ENCODE measurements at regions not wholly inside any gene's neighbourhood (a gene's known extent, or its start where the extent isn't known, plus 50 kb on each side); places are given as distances from the start of the nearest gene placed in this dataset.

GRCh38 chr6:93992976-93993375 lies 573.6 kb upstream of the EPHA7 start:
- H3K4me3 Mint-ChIP-seq: no peak overlapping the region
- no peak for ATAC-seq
- H3K4me1 Mint-ChIP-seq: no peaks in the 10 kb centered on the region
- no peaks in the 10 kb centered on the region for H3K36me3 Mint-ChIP-seq
- peaks cover 16% of the 10 kb centered on the region for H3K9me3 Mint-ChIP-seq
- no peak for DNase-seq (ENCODE audit: low spot score in 2 of 2)
- H3K27ac Mint-ChIP-seq: no peak overlapping the region

DNA sequence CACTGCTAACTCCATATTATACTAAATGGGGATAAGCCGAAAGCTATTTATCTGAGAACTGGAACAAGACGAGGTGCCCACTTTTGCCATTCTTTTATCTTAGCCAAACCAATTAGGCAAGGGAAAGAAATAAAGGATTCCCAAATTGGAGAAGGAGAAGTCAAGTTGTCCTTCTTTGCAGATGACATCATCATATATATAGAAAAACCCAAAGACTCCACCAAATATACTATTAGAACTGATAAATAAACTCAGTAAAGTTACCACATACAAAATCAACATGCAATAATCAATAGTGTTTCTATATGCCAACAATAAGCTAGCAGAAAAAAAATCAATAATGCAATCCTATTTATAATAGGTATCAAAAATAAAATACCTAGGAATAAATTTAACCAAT lies 570.3 kb upstream of the EPHA7 start:
- no peak for ATAC-seq
- Mint-ChIP-seq H3K9me3 (peaks cover 19% of the 10 kb centered on the region), H3K36me3 (no peaks in the 10 kb centered on the region)

DNA sequence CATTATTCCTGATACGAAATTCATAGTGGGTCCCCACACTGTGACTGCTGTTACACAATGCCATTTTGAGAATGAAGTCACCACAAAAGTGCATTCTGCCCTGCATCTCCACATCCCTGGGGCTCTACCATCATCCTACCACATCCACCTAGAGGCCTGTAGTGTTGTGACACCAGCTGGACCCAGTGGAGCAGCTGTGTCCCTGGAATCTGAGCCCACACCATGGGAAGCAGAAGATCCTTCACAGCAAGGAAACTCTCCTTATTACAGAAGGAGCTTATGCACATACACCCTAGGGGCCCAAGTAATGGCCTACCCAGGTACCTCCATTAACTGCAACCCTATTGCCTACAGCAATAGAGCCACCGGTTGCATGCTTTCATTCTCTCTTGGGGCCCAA lies 566.6 kb upstream of the EPHA7 start:
- Mint-ChIP-seq H3K36me3 (no peaks in the 10 kb centered on the region), H3K27ac (no peak overlapping the region), H3K4me1 (no peaks in the 10 kb centered on the region), H3K9me3 (peaks cover 17% of the 10 kb centered on the region), H3K4me3 (no peak overlapping the region)
- ATAC-seq (no peak), DNase-seq (ENCODE audit: low spot score in 2 of 2) (no peak)

More for the DNA sequence above, 570.3 kb upstream of the EPHA7 start:
- no peak overlapping the region for H3K27ac Mint-ChIP-seq
- DNase-seq (ENCODE audit: low spot score in 2 of 2): no peak
- no peaks in the 10 kb centered on the region for H3K4me1 Mint-ChIP-seq
- no peak overlapping the region for H3K4me3 Mint-ChIP-seq

DNA sequence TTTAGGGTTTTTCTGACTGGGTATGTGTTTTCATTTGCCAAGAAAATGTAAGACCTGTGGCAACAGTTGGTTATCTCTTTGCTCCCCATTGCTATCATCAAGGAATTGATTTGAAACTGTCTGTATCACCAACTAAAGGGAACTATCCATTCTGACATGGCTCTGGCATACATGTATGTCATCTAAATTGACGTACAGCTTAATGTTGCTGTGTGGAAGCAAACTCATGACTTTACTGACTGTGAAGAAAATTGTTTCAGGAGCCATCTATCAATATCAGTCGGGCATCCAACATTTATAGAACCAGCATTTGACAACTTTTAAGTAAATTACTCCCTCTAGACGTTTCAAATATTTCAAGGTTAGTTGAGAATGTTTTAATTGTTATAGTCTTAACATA lies 555.8 kb upstream of the EPHA7 start:
- DNase-seq (ENCODE audit: low spot score in 2 of 2): no peak
- H3K4me1 Mint-ChIP-seq: no peaks in the 10 kb centered on the region
- no peak overlapping the region for H3K27ac Mint-ChIP-seq
- ATAC-seq: no peak
- no peak overlapping the region for H3K4me3 Mint-ChIP-seq
- no peaks in the 10 kb centered on the region for H3K36me3 Mint-ChIP-seq
- peaks cover 18% of the 10 kb centered on the region for H3K9me3 Mint-ChIP-seq

- no peak overlapping the region for H3K27ac Mint-ChIP-seq
- no peak overlapping the region for H3K4me3 Mint-ChIP-seq
- DNase-seq (ENCODE audit: low spot score in 2 of 2): no peak
- no peaks in the 10 kb centered on the region for H3K36me3 Mint-ChIP-seq
- no peaks in the 10 kb centered on the region for H3K4me1 Mint-ChIP-seq
- ATAC-seq: no peak
- H3K9me3 Mint-ChIP-seq: peaks cover 21% of the 10 kb centered on the region
These were observed 555.0 kb upstream of the EPHA7 start for GRCh38 chr6:93974332-93974731.

- H3K27ac Mint-ChIP-seq: no peak overlapping the region
These were observed 553.4 kb upstream of the EPHA7 start for GRCh38 chr6:93972791-93973190.

DNA sequence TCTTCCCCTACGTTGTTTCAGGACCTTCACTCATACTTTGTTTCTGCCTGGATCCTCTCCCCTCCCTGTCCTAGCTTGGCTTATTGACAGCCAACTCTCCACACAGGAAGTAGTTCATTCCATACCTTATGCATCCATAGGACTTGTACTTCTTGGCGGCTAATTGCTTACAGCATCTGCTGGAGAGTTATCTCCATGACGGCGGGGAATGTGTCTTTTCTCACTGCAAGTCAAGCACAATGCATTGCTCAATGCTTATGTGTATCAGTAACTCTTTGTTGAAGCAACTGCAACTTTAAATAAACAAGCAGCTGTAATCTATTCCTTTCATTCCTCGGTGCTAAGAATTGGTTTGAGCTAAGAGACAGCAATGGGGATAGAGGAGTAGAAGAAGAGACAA lies 551.3 kb upstream of the EPHA7 start:
- Mint-ChIP-seq H3K4me1 (no peaks in the 10 kb centered on the region), H3K9me3 (peaks cover 24% of the 10 kb centered on the region), H3K27ac (no peak overlapping the region), H3K36me3 (no peaks in the 10 kb centered on the region), H3K4me3 (no peak overlapping the region)
- ATAC-seq: no peak
- no peak for DNase-seq (ENCODE audit: low spot score in 2 of 2)

More at GRCh38 chr6:93972791-93973190, 553.4 kb upstream of the EPHA7 start:
- no peak for DNase-seq (ENCODE audit: low spot score in 2 of 2)
- Mint-ChIP-seq H3K36me3 (no peaks in the 10 kb centered on the region), H3K9me3 (peaks cover 25% of the 10 kb centered on the region), H3K4me3 (no peak overlapping the region), H3K4me1 (no peaks in the 10 kb centered on the region)
- no peak for ATAC-seq

DNA sequence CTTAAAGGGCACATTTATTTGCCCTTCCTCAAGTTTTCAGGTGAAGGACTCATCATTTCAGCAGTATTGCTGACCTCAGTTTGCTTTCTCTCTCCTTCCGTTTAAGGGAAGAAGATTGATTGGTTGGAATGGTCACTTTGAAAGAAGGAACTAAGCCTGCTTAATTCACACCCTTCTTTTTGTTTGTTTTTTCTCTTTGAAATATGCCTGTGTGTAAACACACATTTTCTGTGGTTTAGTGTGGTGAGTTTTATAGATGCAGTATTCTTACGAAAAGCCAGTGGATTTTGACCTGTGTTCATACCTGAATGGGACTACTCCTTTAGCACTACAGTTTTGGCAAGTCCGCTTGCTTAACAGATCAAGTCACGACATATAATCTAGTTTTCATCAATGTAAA lies 548.8 kb upstream of the EPHA7 start:
- Mint-ChIP-seq H3K36me3 (no peaks in the 10 kb centered on the region), H3K4me3 (no peak overlapping the region), H3K4me1 (no peaks in the 10 kb centered on the region), H3K27ac (no peak overlapping the region), H3K9me3 (peaks cover 21% of the 10 kb centered on the region)
- no peak for DNase-seq (ENCODE audit: low spot score in 2 of 2)
- ATAC-seq: no peak

- Mint-ChIP-seq H3K4me1 (no peaks in the 10 kb centered on the region), H3K9me3 (peaks cover 17% of the 10 kb centered on the region), H3K4me3 (no peak overlapping the region), H3K27ac (no peak overlapping the region), H3K36me3 (no peaks in the 10 kb centered on the region)
- no peak for ATAC-seq
- DNase-seq (ENCODE audit: low spot score in 2 of 2): no peak
These were observed 545.6 kb upstream of the EPHA7 start for GRCh38 chr6:93964926-93965325.

DNA sequence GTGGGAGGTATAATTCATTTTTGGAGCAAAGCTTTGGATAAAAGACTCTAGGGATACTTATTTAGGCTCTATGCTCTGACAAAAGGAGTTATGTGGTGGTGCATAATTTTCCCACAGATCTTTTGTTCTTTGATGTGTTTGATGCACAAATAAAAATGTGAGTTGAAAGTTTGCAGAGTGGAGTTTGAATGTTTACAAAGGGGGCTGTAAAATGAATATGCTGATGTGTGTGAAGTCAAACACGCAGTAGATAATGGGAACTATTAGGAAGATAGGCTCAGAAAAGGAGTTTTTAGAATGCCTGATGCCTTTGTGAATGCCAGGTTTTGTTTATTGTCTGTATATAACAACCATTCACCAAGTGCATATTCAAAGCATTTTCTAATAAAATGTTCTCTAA lies 545.0 kb upstream of the EPHA7 start:
- Mint-ChIP-seq H3K27ac (no peak overlapping the region), H3K4me3 (no peak overlapping the region), H3K4me1 (no peaks in the 10 kb centered on the region), H3K36me3 (no peaks in the 10 kb centered on the region), H3K9me3 (peaks cover 17% of the 10 kb centered on the region)
- ATAC-seq (no peak), DNase-seq (ENCODE audit: low spot score in 2 of 2) (no peak)

GRCh38 chr6:93962566-93962965 lies 543.2 kb upstream of the EPHA7 start:
- no peaks in the 10 kb centered on the region for H3K4me1 Mint-ChIP-seq

GRCh38 chr6:93954584-93954983 lies 535.2 kb upstream of the EPHA7 start:
- Mint-ChIP-seq H3K4me3 (no peak overlapping the region), H3K36me3 (no peaks in the 10 kb centered on the region), H3K27ac (no peak overlapping the region), H3K9me3 (peaks cover 8% of the 10 kb centered on the region), H3K4me1 (no peaks in the 10 kb centered on the region)
- DNase-seq (ENCODE audit: low spot score in 2 of 2) (no peak), ATAC-seq (no peak)

More at GRCh38 chr6:93962566-93962965, 543.2 kb upstream of the EPHA7 start:
- Mint-ChIP-seq H3K9me3 (peaks cover 9% of the 10 kb centered on the region), H3K36me3 (no peaks in the 10 kb centered on the region), H3K27ac (no peak overlapping the region), H3K4me3 (no peak overlapping the region)
- DNase-seq (ENCODE audit: low spot score in 2 of 2): no peak
- no peak for ATAC-seq

DNA sequence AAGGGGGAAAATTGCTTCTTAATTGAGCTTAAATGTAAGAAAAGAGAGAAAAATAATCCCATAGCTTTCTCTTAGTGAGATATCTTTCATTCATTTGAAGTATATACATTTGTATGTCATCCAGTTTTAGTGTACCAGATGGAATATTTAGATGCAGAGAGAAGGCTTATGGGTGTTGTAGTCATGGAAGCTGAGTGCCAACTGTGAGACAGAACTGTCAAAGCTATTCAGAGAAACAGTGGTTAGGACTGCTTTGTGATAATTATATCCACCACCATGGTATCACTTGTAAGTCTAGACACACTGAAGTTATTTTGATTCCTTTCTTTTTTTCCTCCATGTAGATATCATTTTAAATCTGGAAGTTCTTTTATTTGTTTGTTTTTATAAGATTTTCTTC lies 524.3 kb upstream of the EPHA7 start:
- H3K36me3 Mint-ChIP-seq: no peaks in the 10 kb centered on the region
- ATAC-seq (no peak), DNase-seq (ENCODE audit: low spot score in 2 of 2) (no peak)
- H3K9me3 Mint-ChIP-seq: peaks cover 29% of the 10 kb centered on the region
- H3K27ac Mint-ChIP-seq: no peak overlapping the region
- H3K4me3 Mint-ChIP-seq: no peak overlapping the region
- no peaks in the 10 kb centered on the region for H3K4me1 Mint-ChIP-seq

DNA sequence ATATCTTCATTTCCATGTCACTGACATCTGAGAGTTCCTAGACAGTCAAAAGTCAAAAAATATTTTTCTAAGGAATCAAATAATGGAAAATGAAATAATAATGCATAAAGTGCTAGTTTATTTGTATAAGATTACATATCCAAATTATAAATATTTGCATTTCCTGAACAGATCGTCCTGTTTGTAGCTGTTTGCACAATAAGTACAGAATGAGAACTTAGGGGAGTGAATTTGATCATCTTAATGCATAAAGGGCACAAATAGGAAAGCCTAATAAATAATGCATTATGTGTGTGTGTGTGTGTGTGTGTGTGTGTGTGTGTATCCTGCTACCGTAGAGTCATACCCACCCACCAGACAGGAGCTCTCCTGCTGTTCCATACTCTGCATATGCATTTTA lies 521.0 kb upstream of the EPHA7 start:
- ATAC-seq (no peak), DNase-seq (ENCODE audit: low spot score in 2 of 2) (no peak)
- H3K4me3 Mint-ChIP-seq: no peak overlapping the region
- no peaks in the 10 kb centered on the region for H3K4me1 Mint-ChIP-seq
- H3K27ac Mint-ChIP-seq: no peak overlapping the region
- H3K9me3 Mint-ChIP-seq: peaks cover 23% of the 10 kb centered on the region
- no peaks in the 10 kb centered on the region for H3K36me3 Mint-ChIP-seq

DNA sequence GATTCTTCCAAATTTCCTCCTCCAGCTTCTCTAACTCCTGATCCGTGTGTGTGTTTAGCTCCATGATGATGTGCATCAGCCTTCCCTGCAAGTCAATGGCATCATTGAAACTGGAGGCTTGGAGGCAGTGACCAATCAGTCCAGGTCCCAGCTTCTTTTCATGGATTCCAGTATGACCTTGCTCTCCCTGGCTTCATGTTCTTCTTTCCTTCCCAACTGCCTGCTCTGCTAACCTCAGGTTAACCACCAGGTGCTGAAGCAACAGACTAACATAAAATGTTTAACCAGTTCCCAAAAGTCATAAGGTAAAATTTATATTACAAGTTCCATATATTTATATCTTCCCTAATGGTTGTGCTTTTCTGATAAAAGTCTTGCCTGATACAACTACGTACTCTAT lies 512.8 kb upstream of the EPHA7 start:
- DNase-seq (ENCODE audit: low spot score in 2 of 2): no peak
- no peak overlapping the region for H3K4me3 Mint-ChIP-seq

DNA sequence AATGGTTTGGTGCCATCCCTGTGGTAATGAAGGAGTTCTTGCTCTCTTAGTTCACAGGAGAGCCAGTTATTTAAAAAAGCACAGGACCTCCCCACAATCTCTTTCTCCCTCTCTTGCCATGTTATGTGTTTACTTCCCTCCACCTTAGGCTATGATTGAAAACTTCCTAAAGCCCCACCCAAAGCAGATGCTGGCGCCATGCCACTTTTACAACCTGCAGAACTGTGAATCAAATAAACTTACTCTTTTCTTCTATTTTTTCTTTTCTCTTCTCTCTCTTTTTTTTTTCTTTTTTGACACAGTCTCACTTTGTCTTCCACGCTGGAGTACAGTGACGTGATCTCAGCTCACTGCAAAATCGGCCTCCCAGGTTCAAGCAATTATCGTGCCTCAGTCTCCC lies 508.4 kb upstream of the EPHA7 start:
- Mint-ChIP-seq H3K9me3 (peaks cover 10% of the 10 kb centered on the region), H3K4me3 (no peak overlapping the region), H3K27ac (no peak overlapping the region), H3K36me3 (no peaks in the 10 kb centered on the region), H3K4me1 (no peaks in the 10 kb centered on the region)
- ATAC-seq (no peak), DNase-seq (ENCODE audit: low spot score in 2 of 2) (no peak)

More for the DNA sequence above, 512.8 kb upstream of the EPHA7 start:
- H3K27ac Mint-ChIP-seq: no peak overlapping the region
- no peaks in the 10 kb centered on the region for H3K4me1 Mint-ChIP-seq
- peaks cover 15% of the 10 kb centered on the region for H3K9me3 Mint-ChIP-seq
- ATAC-seq: no peak
- no peaks in the 10 kb centered on the region for H3K36me3 Mint-ChIP-seq

DNA sequence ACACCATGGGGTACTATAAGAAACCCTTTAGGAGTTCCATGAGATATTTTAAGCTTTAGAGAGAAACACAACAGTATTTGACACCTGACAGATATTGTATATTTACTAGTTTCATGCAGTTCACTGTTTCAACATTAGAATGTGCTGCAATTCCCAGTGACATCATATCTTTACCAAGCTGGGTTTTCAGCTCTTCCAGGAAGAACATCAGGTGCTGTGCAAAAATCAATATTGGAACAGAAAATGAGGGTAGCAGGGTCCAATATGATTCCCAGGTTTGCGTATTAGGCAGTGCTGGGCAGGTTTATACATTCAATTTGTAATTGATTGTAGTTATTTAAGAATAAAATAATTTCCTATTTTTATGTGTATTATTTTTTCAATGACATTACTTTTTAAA lies 500.0 kb upstream of the EPHA7 start:
- no peak overlapping the region for H3K27ac Mint-ChIP-seq
- ATAC-seq (no peak), DNase-seq (ENCODE audit: low spot score in 2 of 2) (no peak)
- no peak overlapping the region for H3K4me3 Mint-ChIP-seq
- peaks cover 11% of the 10 kb centered on the region for H3K9me3 Mint-ChIP-seq
- H3K4me1 Mint-ChIP-seq: no peaks in the 10 kb centered on the region
- no peaks in the 10 kb centered on the region for H3K36me3 Mint-ChIP-seq

Data from stimulated activated effector memory CD8-positive, alpha-beta T cell treated with anti-CD3 and anti-CD28 coated beads, Interleukin-12 subunit alpha, Interleukin-12 subunit beta, amount 100 ng/mL, for 72 hours (primary cell).